ENCODE measurements at regions not wholly inside any gene's neighbourhood (a gene's known extent, or its start where the extent isn't known, plus 50 kb on each side); places are given as distances from the start of the nearest gene placed in this dataset.
"Not testable (repeated sequence)": the region's sequence is repeated elsewhere in the genome, so short reads cannot be mapped to it uniquely, and the experiment has no call there.

DNA sequence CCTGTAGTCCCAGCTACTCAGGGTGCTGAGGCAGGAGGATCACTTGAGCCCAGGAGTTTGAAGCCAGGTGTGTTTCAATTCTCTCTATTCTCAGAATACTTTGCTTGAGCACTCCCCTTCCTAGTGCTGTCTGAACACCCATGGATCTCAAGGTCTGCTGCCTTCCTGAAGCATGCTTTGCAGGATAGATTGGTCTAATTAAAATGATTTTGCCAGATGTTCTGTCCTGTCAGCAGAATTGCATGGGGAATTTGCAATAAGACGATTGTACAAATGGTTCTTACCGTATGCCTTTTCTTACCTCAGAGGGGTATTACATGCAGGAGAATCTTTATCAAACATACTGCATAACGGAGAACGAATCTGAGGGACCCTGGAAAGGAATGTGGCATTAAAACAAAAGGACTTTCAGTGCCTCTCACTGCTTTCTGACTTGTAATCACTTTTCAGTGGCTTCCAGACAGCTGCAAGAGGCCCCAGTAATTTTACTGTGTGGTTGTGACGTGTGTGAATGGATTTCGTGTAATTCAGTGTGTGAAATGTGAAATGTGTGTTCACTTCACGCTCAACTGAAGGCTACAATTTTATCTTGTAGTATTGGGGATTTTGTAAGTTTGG is 587.2 kb upstream of the SEMA6A start:
- DNase-seq (ENCODE audit: low read depth, low spot score): no peak

DNA sequence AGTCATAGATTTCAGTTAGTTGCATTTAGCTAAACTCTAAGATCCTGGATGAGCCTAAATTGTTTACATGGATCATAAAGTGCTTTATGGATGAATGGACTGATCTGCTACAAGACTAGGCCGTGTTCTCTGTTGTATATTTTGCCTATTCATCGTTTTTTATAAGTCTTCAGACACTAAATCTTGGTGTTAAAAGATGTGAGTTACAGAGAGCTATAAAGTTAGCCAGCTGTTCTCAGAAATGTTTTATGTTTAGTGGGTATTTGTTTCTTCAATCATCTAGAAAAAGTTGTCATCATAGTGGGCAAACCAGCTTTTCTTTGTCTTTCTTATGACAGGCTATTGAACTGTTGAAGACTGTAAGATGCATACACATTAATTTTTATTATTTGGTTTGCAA is 585.8 kb upstream of the SEMA6A start:
- no peak for DNase-seq (ENCODE audit: low read depth, low spot score)

GRCh38 chr5:117149312-117149711 is 574.7 kb upstream of the SEMA6A start:
- no peak for DNase-seq (ENCODE audit: low read depth, low spot score)

- DNase-seq (ENCODE audit: low read depth, low spot score): no peak
Observed at GRCh38 chr5:117144086-117144485, 569.5 kb upstream of the SEMA6A start.

DNA sequence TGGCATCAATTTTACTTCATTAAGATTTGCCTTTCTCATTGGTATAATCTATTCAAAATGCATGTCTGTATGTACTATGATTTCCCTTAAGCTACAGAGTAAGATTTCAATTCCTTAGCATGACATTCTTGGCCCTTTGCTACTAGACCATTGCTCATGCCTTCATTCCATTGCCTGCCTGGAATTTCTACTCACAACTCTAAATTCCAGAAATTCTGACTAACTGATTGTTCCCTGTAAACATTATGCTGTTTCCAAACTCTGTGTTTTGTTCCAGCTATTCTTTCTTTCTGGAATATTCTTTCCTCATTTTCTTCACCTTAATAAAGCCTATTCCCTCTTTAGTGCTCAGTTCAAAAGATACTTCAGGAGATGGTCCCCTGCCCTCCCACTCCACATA is 568.8 kb upstream of the SEMA6A start:
- no peak for DNase-seq (ENCODE audit: low read depth, low spot score)

- no peak for DNase-seq (ENCODE audit: low read depth, low spot score)
Observed at GRCh38 chr5:117138523-117138922, 563.9 kb upstream of the SEMA6A start.

DNA sequence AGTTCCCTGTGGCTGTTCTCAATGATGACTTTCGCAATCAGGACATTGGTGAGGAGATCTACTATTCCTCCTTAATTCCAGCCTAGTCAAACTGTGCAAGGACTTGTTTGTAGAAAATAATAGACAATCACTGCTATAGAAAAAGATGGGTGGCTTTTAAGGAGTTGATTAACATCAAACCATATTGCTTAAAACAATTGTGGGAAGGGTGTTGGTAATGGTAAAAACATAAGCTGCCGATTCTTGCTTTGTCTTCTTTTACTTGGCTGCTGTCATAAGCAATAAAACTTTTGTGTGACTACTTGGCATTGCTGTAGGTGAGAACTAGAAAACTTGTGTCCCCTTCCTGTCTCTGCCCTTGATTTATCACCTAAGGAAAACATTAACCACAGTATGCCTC is 561.2 kb upstream of the SEMA6A start:
- DNase-seq (ENCODE audit: low read depth, low spot score): no peak

GRCh38 chr5:117133198-117133597 is 558.6 kb upstream of the SEMA6A start:
- DNase-seq (ENCODE audit: low read depth, low spot score): no peak

DNA sequence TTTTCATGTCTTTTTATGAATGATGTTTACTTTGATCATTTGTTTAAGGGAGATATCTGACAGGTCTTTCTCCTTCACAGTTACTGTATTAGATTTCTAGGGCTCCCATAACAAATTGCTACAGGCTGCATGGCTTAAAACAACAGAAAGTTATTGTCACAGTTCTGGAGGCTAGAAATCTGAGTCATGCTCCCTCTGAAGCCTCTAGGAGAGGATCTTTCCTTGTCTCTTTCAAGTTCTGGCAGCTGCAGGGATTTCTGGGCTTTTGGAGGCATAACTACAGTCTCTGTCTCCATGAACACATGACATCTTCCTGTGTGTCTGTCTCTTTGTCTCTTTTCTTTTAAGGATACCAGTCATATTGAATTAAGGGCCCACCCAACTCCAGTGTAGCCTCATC is 557.3 kb upstream of the SEMA6A start:
- no peak for DNase-seq (ENCODE audit: low read depth, low spot score)

GRCh38 chr5:117131048-117131679 is 556.5 kb upstream of the SEMA6A start:
- DNase-seq (ENCODE audit: low read depth, low spot score): no peak

DNA sequence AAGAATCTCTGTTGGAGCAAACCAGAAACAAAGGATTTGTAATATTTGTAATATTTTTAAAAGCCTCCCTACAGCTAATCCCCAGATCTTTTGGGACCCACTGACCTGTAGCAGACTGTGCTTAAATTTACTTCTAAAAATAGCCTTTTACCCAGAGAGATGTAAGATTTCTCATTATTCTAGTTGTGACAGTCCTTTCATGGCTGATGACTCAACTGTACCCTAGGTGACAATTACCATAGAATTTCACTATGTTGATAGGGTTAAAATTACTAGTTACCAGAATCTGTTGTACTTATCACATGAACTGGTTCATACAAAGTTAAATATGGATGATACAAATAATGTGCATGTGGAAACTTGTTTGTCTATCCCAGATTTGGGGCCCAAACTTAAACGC is 543.9 kb upstream of the SEMA6A start:
- DNase-seq (ENCODE audit: low read depth, low spot score): no peak

GRCh38 chr5:117117314-117117713 is 542.7 kb upstream of the SEMA6A start:
- not testable (repeated sequence) for DNase-seq (ENCODE audit: low read depth, low spot score)

- DNase-seq (ENCODE audit: low read depth, low spot score): no peak
Observed at GRCh38 chr5:117110548-117110947, 535.9 kb upstream of the SEMA6A start.

DNA sequence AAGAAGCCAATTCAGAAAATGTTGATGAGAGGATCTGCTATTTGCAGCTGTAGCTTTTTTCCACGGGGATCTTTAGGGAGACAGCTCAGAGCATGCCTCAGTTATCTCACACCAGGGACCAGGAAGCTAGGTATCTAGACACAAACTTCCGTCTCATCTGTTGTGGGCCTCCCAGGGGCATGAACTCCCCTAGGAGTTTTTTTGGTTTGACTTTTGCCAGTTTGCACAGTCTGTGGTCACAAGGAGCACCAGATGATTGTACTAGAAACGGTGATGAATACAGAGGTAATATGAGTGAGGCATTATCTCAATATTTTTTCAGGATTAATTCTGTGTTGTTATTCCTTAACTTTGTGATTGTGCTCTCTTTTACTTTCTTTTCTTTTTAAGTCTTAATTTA is 533.2 kb upstream of the SEMA6A start:
- no peak for DNase-seq (ENCODE audit: low read depth, low spot score)

GRCh38 chr5:117103703-117104102 is 529.1 kb upstream of the SEMA6A start:
- DNase-seq (ENCODE audit: low read depth, low spot score): no peak

DNA sequence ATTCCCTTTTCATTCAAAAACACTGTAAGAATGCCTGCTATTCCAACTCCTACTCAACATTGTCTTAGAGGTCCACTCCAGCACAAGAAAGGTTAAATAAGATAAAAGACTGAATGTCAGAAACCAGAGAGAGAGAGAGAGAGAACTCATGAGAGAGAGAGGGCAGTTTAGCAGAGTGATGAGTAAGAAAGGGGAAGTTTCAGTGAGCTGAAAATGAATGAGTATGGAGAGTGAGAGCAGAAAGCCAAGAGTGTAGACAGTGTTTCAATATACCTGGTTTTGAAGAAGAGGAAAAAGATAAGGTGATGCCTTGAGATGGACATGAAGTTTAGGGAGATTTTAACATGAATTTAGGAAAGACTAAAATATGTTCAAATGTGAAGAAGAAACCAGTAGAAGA is 528.0 kb upstream of the SEMA6A start:
- no peak for DNase-seq (ENCODE audit: low read depth, low spot score)

DNA sequence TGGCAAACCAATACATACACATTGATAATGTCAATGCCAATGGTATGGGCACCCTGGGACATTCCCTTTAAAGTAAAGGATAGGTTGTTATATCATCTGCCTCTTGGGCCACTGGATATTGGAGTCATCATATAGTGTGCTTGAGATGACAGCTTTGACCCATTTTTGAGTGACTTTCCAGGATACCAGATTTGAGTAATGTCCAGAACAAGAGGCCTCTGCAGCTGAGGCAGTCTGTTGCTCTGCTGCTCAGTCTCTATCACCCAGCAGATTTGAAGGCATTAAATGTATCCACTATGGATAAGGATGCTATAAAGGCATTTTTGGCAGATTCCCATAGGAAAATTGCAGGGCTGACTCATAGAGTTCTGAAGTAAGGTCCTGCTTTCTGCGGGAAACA is 525.6 kb upstream of the SEMA6A start:
- DNase-seq (ENCODE audit: low read depth, low spot score): no peak

GRCh38 chr5:117098094-117098493 is 523.5 kb upstream of the SEMA6A start:
- DNase-seq (ENCODE audit: low read depth, low spot score): no peak

DNA sequence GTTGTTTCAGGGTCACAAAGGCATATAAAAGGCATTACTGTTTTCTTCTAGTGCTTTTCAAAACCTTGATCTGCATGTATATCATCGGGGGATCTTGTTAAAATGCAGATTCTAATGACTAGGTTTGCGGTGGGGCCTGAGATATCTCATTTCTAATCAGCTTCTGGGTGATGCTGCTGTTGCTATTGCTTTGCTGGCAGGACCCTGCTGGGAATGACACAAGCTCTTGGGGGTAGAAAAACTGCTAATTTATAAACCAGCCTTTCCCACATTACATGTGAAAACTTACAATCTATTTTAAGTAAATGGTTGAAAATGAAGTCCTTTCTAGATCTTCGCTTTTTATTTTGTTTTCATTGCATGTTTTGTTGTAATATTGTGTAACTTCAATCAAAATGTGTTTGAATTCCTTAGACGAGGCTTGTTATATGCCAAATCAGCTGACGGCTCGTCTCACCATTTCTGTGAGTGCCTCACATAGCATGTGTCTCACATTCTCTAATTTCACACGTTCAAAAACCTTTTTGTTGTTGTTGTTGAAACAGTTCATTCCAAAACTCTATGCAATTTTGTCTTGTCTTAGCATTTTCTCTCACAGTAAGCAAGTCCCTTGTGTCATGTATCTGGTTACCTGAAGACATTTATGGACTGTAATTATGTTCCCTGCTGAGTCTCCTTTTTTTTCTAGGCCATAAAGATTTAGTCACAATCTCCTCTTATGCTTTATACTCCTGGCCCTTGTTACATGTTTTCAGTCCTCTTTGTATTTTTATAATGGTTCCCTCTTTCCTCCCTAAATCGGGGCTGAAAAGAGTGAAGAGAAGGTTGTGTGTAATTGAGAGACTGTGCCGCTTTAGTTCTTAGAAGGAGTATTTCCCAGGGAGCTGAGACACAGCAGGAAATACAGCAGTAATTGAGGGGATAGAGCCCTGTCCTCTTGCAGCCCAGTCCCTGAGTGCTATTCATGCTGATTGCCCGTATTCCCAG is 521.0 kb upstream of the SEMA6A start:
- DNase-seq (ENCODE audit: low read depth, low spot score): no peak

DNA sequence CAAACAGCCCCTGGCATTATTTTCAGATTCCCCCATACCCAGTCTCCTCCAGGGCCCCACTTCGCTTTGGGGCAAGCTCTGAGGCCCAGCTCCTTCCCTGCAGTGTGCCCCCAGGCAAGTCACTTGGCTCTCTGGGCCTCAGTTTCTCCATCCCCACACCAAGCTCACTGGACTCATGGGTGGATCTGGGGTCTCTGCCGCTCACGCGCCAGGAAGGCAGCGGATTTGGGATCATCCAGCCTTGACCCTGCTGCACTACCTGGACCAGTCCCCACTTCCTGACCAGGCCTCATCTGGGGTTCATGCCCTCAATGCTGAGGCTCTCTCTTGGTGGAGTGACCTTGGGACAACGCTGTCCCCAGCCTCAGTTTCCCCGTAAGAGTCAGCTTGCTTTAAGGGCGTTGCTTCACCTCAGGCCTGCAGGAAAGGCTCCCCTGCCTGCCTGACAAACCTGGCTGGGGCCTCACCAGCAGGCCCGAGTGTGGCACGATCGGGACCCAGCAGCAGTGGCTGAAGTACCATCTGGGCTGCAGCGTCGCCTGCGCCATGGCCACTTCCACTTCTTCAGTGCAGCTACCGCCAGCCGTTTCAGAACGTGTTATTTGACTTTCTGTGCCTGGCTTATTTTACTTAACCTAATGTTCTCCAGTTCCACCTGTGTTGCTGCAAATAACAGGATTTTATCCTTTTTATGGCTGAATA is 519.6 kb upstream of the SEMA6A start:
- no peak for DNase-seq (ENCODE audit: low read depth, low spot score)

- DNase-seq (ENCODE audit: low read depth, low spot score): no peak
Observed at GRCh38 chr5:117093653-117094052, 519.0 kb upstream of the SEMA6A start.

DNA sequence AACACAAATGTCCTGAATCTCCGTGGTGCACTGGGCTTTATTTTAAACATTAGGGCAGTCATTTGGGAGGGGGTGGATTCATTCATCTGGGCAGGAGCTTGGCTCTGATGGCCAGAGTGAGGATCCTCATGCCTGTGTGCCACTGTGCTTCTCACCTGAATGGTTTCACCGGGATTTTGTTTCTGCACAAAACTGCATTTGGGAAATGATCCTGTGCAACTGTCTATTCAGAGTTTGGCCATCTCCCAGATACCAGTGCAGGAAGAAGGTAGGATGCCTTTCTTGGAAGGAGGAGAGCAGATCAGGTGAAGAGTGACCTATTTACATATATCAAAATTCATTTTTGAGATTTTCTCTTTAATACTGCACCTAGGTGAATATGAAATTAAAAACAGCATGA is 514.4 kb upstream of the SEMA6A start:
- DNase-seq (ENCODE audit: low read depth, low spot score): no peak

All from activated CD4-positive, CD25-positive, alpha-beta regulatory T cell treated with anti-CD3 and anti-CD28 coated beads, Interleukin-2, amount 50 U/mL, for 16 hours (primary cell).